ENCODE measurements at regions not wholly inside any gene's neighbourhood (a gene's known extent, or its start where the extent isn't known, plus 50 kb on each side); places are given as distances from the start of the nearest gene placed in this dataset.

DNA sequence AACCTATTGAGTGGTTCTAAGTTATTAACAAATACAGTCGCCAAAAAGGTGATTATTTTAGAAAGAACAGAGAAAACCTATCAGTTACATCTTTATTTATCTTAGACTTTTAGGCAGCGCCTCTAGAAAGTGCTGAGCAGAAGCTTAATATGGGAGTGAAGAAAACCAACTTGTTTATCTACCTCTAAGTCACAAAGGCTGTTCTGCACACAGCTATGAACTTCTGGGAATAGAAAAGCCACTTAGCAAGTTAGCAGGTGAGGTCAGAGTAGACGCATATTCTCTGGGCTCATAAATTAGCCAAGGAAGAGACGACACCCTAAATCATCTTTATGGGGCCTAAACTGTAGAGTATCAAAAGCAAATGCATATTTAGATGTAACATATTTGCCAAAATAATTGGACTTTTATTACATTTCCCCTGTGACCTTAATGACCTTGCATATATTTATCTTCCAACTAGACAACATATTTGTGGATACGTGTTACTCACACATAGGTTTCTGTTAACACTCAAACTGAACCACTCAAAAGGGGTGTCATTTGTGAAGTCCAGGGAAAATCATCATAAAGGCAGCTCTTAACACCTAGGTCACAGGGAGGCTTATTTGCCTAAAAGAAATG is 267.1 kb downstream of the ADGB start:
- Histone ChIP-seq H3K36me3 (replicated peaks; ENCODE audit: insufficient read depth, low read length) (no peaks in the 10 kb centered on the region), H3K9me2 (replicated peaks; ENCODE audit: insufficient read depth, low read length) (no peaks in the 10 kb centered on the region), H3K79me2 (ENCODE audit: low read length) (no peaks in the 10 kb centered on the region), H4K20me1 (ENCODE audit: insufficient read depth, low read length) (no peaks in the 10 kb centered on the region), H3K27me3 (replicated peaks; ENCODE audit: insufficient read depth, low read length) (no peaks in the 10 kb centered on the region), H3K9me3 (replicated peaks; ENCODE audit: insufficient read depth, low read length) (no peaks in the 10 kb centered on the region), H2AFZ (ENCODE audit: low read length) (no peak overlapping the region), H3K4me3 (ENCODE audit: low read length) (no peak overlapping the region), H3K4me2 (ENCODE audit: low read depth, low read length) (no peak overlapping the region), H3K9ac (ENCODE audit: low read length) (no peak overlapping the region), H3K4me1 (ENCODE audit: low read length) (no peaks in the 10 kb centered on the region), H3F3A (ENCODE audit: insufficient read depth, low read length) (no peaks in the 10 kb centered on the region), H3K27ac (ENCODE audit: low read length) (no peak overlapping the region)
- no peak for DNase-seq
- TF ChIP-seq EZH2phosphoT487 (IDR thresholded peaks at IDR 0.05; ENCODE audit: low read length): no peak
- TF ChIP-seq, protein P1, sequence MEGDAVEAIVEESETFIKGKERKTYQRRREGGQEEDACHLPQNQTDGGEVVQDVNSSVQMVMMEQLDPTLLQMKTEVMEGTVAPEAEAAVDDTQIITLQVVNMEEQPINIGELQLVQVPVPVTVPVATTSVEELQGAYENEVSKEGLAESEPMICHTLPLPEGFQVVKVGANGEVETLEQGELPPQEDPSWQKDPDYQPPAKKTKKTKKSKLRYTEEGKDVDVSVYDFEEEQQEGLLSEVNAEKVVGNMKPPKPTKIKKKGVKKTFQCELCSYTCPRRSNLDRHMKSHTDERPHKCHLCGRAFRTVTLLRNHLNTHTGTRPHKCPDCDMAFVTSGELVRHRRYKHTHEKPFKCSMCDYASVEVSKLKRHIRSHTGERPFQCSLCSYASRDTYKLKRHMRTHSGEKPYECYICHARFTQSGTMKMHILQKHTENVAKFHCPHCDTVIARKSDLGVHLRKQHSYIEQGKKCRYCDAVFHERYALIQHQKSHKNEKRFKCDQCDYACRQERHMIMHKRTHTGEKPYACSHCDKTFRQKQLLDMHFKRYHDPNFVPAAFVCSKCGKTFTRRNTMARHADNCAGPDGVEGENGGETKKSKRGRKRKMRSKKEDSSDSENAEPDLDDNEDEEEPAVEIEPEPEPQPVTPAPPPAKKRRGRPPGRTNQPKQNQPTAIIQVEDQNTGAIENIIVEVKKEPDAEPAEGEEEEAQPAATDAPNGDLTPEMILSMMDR (IDR thresholded peaks at IDR 0.05; ENCODE audit: low read length): no peak
- no peak for TF ChIP-seq EZH2 (optimal IDR thresholded peaks at IDR 0.05; ENCODE audit: low read depth, low read length)

GRCh38 chr6:146866731-146867414 is 268.1 kb downstream of the ADGB start:
- no peaks in the 10 kb centered on the region for H3K27me3 ChIP-seq (replicated peaks; ENCODE audit: insufficient read depth, low read length)
- no peaks in the 10 kb centered on the region for H3K4me1 ChIP-seq (ENCODE audit: low read length)
- H3K79me2 ChIP-seq (ENCODE audit: low read length): no peaks in the 10 kb centered on the region
- H2AFZ ChIP-seq (ENCODE audit: low read length): no peak overlapping the region
- H4K20me1 ChIP-seq (ENCODE audit: insufficient read depth, low read length): no peaks in the 10 kb centered on the region
- no peak for DNase-seq
- no peaks in the 10 kb centered on the region for H3K9me2 ChIP-seq (replicated peaks; ENCODE audit: insufficient read depth, low read length)
- no peak overlapping the region for H3K4me3 ChIP-seq (ENCODE audit: low read length)
- H3K4me2 ChIP-seq (ENCODE audit: low read depth, low read length): no peak overlapping the region
- TF ChIP-seq EZH2 (optimal IDR thresholded peaks at IDR 0.05; ENCODE audit: low read depth, low read length) (no peak), EZH2phosphoT487 (IDR thresholded peaks at IDR 0.05; ENCODE audit: low read length) (no peak)
- TF ChIP-seq, protein P1 (IDR thresholded peaks at IDR 0.05; ENCODE audit: low read length): no peak
- no peak overlapping the region for H3K27ac ChIP-seq (ENCODE audit: low read length)
- no peaks in the 10 kb centered on the region for H3F3A ChIP-seq (ENCODE audit: insufficient read depth, low read length)
- no peak overlapping the region for H3K9ac ChIP-seq (ENCODE audit: low read length)
- no peaks in the 10 kb centered on the region for H3K36me3 ChIP-seq (replicated peaks; ENCODE audit: insufficient read depth, low read length)
- no peaks in the 10 kb centered on the region for H3K9me3 ChIP-seq (replicated peaks; ENCODE audit: insufficient read depth, low read length)

- Histone ChIP-seq H3K9me3 (replicated peaks; ENCODE audit: insufficient read depth, low read length) (no peaks in the 10 kb centered on the region), H2AFZ (ENCODE audit: low read length) (no peak overlapping the region)
These were observed 270.0 kb downstream of the ADGB start for GRCh38 chr6:146868671-146869209.

More at GRCh38 chr6:146868671-146869209, 270.0 kb downstream of the ADGB start:
- Histone ChIP-seq H3K27me3 (replicated peaks; ENCODE audit: insufficient read depth, low read length) (no peaks in the 10 kb centered on the region), H3K27ac (ENCODE audit: low read length) (no peak overlapping the region), H4K20me1 (ENCODE audit: insufficient read depth, low read length) (no peaks in the 10 kb centered on the region), H3K9me2 (replicated peaks; ENCODE audit: insufficient read depth, low read length) (no peaks in the 10 kb centered on the region), H3K4me3 (ENCODE audit: low read length) (no peak overlapping the region), H3F3A (ENCODE audit: insufficient read depth, low read length) (no peaks in the 10 kb centered on the region), H3K9ac (ENCODE audit: low read length) (no peak overlapping the region), H3K79me2 (ENCODE audit: low read length) (no peaks in the 10 kb centered on the region), H3K36me3 (replicated peaks; ENCODE audit: insufficient read depth, low read length) (no peaks in the 10 kb centered on the region), H3K4me1 (ENCODE audit: low read length) (no peaks in the 10 kb centered on the region), H3K4me2 (ENCODE audit: low read depth, low read length) (no peak overlapping the region)
- TF ChIP-seq EZH2 (optimal IDR thresholded peaks at IDR 0.05; ENCODE audit: low read depth, low read length): no peak
- no peak for TF ChIP-seq EZH2phosphoT487 (IDR thresholded peaks at IDR 0.05; ENCODE audit: low read length)
- TF ChIP-seq, protein P1 (IDR thresholded peaks at IDR 0.05; ENCODE audit: low read length): no peak
- DNase-seq: no peak

All from MM.1S (cell line).